Endothelial cell (in vitro differentiated cells): ENCODE measurements at regions not wholly inside any gene's neighbourhood (a gene's known extent, or its start where the extent isn't known, plus 50 kb on each side); places are given as distances from the start of the nearest gene placed in this dataset.

ENCODE experiments used
- DNase-seq: peaks from one replicate; pipeline ENCODE4 v3.0.0; 2021; ENCODE audit warnings: low spot score
- H3K27ac Mint-ChIP-seq: one replicate; pipeline ENCODE4 v1.8.0; 2021; ENCODE audit warnings: mixed read lengths, inconsistent platforms; ENCODE audit not compliant: unreplicated experiment
- H3K27me3 Mint-ChIP-seq: one replicate; pipeline ENCODE4 v1.8.0; 2021; ENCODE audit warnings: mild to moderate bottlenecking, moderate library complexity, mixed read lengths, inconsistent platforms; ENCODE audit not compliant: unreplicated experiment
- H3K36me3 Mint-ChIP-seq: one replicate; pipeline ENCODE4 v1.8.0; 2021; ENCODE audit warnings: mild to moderate bottlenecking, low read depth, mixed read lengths, inconsistent platforms; ENCODE audit not compliant: unreplicated experiment
- H3K4me1 Mint-ChIP-seq: one replicate; pipeline ENCODE4 v1.8.0; 2021; ENCODE audit warnings: mild to moderate bottlenecking, mixed read lengths, inconsistent platforms; ENCODE audit not compliant: unreplicated experiment
- H3K4me3 Mint-ChIP-seq: one replicate; pipeline ENCODE4 v1.8.0; 2021; ENCODE audit warnings: mild to moderate bottlenecking, mixed read lengths, inconsistent platforms; ENCODE audit not compliant: unreplicated experiment
- H3K9me3 Mint-ChIP-seq: one replicate; pipeline ENCODE4 v1.8.0; 2021; ENCODE audit warnings: mixed read lengths, inconsistent platforms; ENCODE audit not compliant: unreplicated experiment
- TF ChIP-seq, protein P1 (sequence below): fragments of 200-600 bp; sonication (generic); IDR thresholded peaks from one replicate; pipeline ENCODE4 v1.5.0; 2021; ENCODE audit warnings: antibody characterized with exemption; ENCODE audit not compliant: unreplicated experiment

GRCh38 chr4:25486171-25486570 is 109.1 kb downstream of the ANAPC4 start:
- Mint-ChIP-seq H3K4me1 (no peaks in the 10 kb centered on the region), H3K36me3 (no peaks in the 10 kb centered on the region), H3K27me3 (no peaks in the 10 kb centered on the region), H3K4me3 (no peak overlapping the region), H3K27ac (no peak overlapping the region), H3K9me3 (peaks cover 7% of the 10 kb centered on the region)
- DNase-seq, result no peak
- TF ChIP-seq, protein P1, sequence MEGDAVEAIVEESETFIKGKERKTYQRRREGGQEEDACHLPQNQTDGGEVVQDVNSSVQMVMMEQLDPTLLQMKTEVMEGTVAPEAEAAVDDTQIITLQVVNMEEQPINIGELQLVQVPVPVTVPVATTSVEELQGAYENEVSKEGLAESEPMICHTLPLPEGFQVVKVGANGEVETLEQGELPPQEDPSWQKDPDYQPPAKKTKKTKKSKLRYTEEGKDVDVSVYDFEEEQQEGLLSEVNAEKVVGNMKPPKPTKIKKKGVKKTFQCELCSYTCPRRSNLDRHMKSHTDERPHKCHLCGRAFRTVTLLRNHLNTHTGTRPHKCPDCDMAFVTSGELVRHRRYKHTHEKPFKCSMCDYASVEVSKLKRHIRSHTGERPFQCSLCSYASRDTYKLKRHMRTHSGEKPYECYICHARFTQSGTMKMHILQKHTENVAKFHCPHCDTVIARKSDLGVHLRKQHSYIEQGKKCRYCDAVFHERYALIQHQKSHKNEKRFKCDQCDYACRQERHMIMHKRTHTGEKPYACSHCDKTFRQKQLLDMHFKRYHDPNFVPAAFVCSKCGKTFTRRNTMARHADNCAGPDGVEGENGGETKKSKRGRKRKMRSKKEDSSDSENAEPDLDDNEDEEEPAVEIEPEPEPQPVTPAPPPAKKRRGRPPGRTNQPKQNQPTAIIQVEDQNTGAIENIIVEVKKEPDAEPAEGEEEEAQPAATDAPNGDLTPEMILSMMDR, result no peak

DNA sequence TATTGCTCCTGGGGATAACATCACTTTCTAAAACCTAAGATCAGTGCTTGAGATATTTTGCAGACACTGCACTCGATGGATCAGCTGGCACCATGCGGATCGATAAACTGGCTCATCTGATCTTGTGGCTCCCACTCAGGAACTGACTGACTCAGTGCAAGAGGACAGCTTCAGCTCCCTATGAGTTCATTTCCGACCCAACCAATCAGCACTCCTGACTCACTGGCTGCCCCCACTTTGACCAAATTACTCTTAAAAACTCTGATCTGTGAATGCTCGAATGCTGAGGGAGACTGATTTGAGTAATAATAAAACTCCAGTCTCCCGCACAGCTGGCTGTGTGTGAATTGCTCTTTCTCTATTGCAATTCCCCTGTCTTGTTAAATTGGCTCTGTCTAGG is 110.1 kb downstream of the ANAPC4 start:
- TF ChIP-seq, protein P1, result no peak
- Mint-ChIP-seq H3K27me3 (no peaks in the 10 kb centered on the region), H3K4me1 (no peaks in the 10 kb centered on the region)

DNA sequence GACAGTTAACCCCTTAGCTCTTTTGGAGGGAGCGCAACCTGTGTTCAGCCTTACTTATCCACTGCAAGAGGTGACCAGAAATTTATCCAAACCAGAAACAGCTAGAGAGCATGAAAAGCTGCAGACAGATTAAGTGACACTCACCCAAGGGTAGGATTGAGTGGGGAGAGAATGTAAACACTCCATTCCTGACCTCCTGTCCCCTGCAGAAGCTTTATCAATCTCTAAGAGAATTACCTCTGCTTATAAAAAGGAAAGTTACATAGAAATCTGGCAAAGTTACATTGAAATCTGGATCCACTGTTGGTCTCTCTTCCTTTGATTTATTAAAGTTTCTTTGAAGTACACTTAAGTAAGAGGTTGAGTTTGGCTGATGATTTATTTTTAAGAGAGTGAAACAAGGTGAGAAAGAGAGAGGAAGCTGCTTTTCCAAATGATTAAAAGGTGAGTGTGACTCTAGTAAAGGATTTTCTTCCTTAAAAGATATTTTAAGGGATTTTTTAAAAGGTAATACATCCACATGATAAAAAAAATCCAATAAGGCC is 112.3 kb downstream of the ANAPC4 start:
- Mint-ChIP-seq H3K36me3 (no peaks in the 10 kb centered on the region), H3K4me3 (no peak overlapping the region), H3K4me1 (no peaks in the 10 kb centered on the region), H3K27ac (no peak overlapping the region), H3K27me3 (no peaks in the 10 kb centered on the region), H3K9me3 (peaks cover 7% of the 10 kb centered on the region)
- TF ChIP-seq, protein P1, result no peak
- DNase-seq, result no peak

More for the DNA sequence above, 110.1 kb downstream of the ANAPC4 start:
- DNase-seq, result no peak
- Mint-ChIP-seq H3K27ac (no peak overlapping the region), H3K9me3 (peaks cover 7% of the 10 kb centered on the region), H3K36me3 (no peaks in the 10 kb centered on the region), H3K4me3 (no peak overlapping the region)

GRCh38 chr4:25493466-25493865 is 116.4 kb downstream of the ANAPC4 start:
- H3K27me3 Mint-ChIP-seq, result no peaks in the 10 kb centered on the region
- H3K27ac Mint-ChIP-seq, result no peak overlapping the region
- TF ChIP-seq, protein P1, result no peak
- H3K36me3 Mint-ChIP-seq, result no peaks in the 10 kb centered on the region
- no peaks in the 10 kb centered on the region for H3K9me3 Mint-ChIP-seq
- no peak for DNase-seq
- no peaks in the 10 kb centered on the region for H3K4me1 Mint-ChIP-seq
- no peak overlapping the region for H3K4me3 Mint-ChIP-seq

- Mint-ChIP-seq H3K27ac (no peak overlapping the region), H3K4me3 (no peak overlapping the region), H3K9me3 (no peaks in the 10 kb centered on the region), H3K27me3 (no peaks in the 10 kb centered on the region), H3K4me1 (no peaks in the 10 kb centered on the region), H3K36me3 (no peaks in the 10 kb centered on the region)
- no peak for DNase-seq
- TF ChIP-seq, protein P1, result no peak
These were observed 117.1 kb downstream of the ANAPC4 start for GRCh38 chr4:25494166-25494565.
